ENCODE measurements at regions not wholly inside any gene's neighbourhood (a gene's known extent, or its start where the extent isn't known, plus 50 kb on each side); places are given as distances from the start of the nearest gene placed in this dataset.

DNA sequence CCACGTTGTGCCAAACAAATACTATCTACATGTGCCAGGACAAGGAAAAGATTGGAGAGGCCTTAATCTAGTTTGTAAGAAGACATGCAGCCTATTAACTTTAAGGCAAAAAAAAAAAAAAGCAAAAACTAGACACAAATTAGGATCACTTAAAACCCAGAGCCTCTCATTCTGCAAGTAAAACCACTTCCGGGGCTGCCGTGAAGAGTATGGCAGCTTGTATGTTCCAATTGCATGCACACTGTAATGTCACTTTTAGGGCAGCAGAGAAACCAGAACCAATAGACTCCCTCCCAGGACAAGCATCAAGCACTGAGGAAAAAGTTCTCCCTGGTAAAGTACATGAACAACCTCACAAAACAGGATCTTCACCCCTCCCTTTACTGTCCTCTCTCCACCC is 70.6 kb downstream of the RSL24D1 start:
- DNase-seq (ENCODE audit: low read depth) = no peak
- H3K4me3 ChIP-seq (ENCODE audit: low read depth, low read length) = no peak overlapping the region
- TF ChIP-seq MAX (IDR thresholded peaks at IDR 0.05; ENCODE audit: low read depth, low read length) (no peak), MYC (IDR thresholded peaks at IDR 0.05; ENCODE audit: low read depth, low read length) (no peak), POLR2A (IDR thresholded peaks at IDR 0.05; ENCODE audit: extremely low read depth, insufficient read length) (no peak)

DNA sequence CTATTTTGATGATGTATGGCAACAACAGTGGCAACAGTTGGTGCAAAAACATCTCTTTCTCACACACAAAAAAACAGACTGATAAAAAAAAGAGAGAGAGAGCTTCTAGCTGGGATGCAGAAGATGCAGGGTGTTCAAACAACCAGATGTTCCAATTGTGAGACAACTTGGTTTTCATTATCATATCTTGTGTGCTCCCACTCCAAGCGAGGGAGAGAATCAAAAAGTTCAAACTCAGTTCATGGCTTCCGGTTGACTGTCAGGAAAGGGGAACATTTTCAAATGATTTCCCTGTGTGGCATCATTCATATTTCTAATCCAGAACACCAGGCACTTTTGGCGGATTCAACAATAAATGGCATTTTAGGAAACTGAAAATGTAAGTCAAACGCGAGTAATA is 72.1 kb downstream of the RSL24D1 start:
- TF ChIP-seq MAX (IDR thresholded peaks at IDR 0.05; ENCODE audit: low read depth, low read length) (no peak), MYC (IDR thresholded peaks at IDR 0.05; ENCODE audit: low read depth, low read length) (no peak), POLR2A (IDR thresholded peaks at IDR 0.05; ENCODE audit: extremely low read depth, insufficient read length) (no peak), CTCF (IDR thresholded peaks at IDR 0.05; ENCODE audit: low read depth, low read length) (no peak)
- DNase-seq (ENCODE audit: low read depth) = no peak
- no peak overlapping the region for H3K4me3 ChIP-seq (ENCODE audit: low read depth, low read length)

- DNase-seq (ENCODE audit: low read depth) = no peak
- H3K4me3 ChIP-seq (ENCODE audit: low read depth, low read length) = no peak overlapping the region
- TF ChIP-seq CTCF (IDR thresholded peaks at IDR 0.05; ENCODE audit: low read depth, low read length) = no peak
- no peak for TF ChIP-seq MYC (IDR thresholded peaks at IDR 0.05; ENCODE audit: low read depth, low read length)
- TF ChIP-seq MAX (IDR thresholded peaks at IDR 0.05; ENCODE audit: low read depth, low read length) = no peak
- TF ChIP-seq POLR2A (IDR thresholded peaks at IDR 0.05; ENCODE audit: extremely low read depth, insufficient read length) = no peak
Measured at GRCh38 chr15:55118344-55118870, 78.3 kb downstream of the RSL24D1 start.

GRCh38 chr15:55116636-55117035 is 80.1 kb downstream of the RSL24D1 start:
- no peak overlapping the region for H3K4me3 ChIP-seq (ENCODE audit: low read depth, low read length)
- DNase-seq (ENCODE audit: low read depth) = peak; percentile 40

GRCh38 chr15:55113736-55114135 is 83.0 kb downstream of the RSL24D1 start:
- no peak overlapping the region for H3K4me3 ChIP-seq (ENCODE audit: low read depth, low read length)
- TF ChIP-seq MAX (IDR thresholded peaks at IDR 0.05; ENCODE audit: low read depth, low read length) (no peak), CTCF (IDR thresholded peaks at IDR 0.05; ENCODE audit: low read depth, low read length) (no peak), POLR2A (IDR thresholded peaks at IDR 0.05; ENCODE audit: extremely low read depth, insufficient read length) (no peak), MYC (IDR thresholded peaks at IDR 0.05; ENCODE audit: low read depth, low read length) (no peak)
- DNase-seq (ENCODE audit: low read depth) = no peak

More at GRCh38 chr15:55116636-55117035, 80.1 kb downstream of the RSL24D1 start:
- TF ChIP-seq POLR2A (IDR thresholded peaks at IDR 0.05; ENCODE audit: extremely low read depth, insufficient read length) (no peak), CTCF (IDR thresholded peaks at IDR 0.05; ENCODE audit: low read depth, low read length) (no peak), MYC (IDR thresholded peaks at IDR 0.05; ENCODE audit: low read depth, low read length) (no peak), MAX (IDR thresholded peaks at IDR 0.05; ENCODE audit: low read depth, low read length) (no peak)

DNA sequence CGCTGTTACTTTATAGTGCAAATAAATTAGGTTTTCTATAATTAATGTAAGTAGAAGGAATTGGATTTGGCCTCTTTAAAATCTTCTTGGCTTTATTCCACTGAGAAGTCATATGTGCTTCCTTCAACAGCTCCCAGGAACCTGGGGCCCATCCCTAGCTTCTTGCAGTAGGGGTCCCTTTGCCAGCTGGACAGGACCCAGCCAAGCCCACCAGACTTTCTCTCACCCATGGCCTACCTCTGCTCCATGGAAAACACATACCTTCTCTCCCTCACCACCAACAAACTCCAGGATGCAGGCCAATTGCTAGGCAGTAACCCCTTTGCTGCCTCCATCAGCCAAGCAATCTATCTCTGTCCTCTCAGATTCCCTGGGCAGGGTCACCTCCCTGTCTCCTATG is 84.0 kb downstream of the RSL24D1 start:
- no peak overlapping the region for H3K4me3 ChIP-seq (ENCODE audit: low read depth, low read length)
- TF ChIP-seq MYC (IDR thresholded peaks at IDR 0.05; ENCODE audit: low read depth, low read length) (no peak), POLR2A (IDR thresholded peaks at IDR 0.05; ENCODE audit: extremely low read depth, insufficient read length) (no peak), MAX (IDR thresholded peaks at IDR 0.05; ENCODE audit: low read depth, low read length) (no peak), CTCF (IDR thresholded peaks at IDR 0.05; ENCODE audit: low read depth, low read length) (no peak)
- no peak for DNase-seq (ENCODE audit: low read depth)

Data from NB4 (cell line).